ENCODE measurements at regions not wholly inside any gene's neighbourhood (a gene's known extent, or its start where the extent isn't known, plus 50 kb on each side); places are given as distances from the start of the nearest gene placed in this dataset.

GRCh38 chr3:94303897-94304296, 241.0 kb downstream of the NSUN3 start:
- no peak for TF ChIP-seq GATA3 (IDR thresholded peaks at IDR 0.05; ENCODE audit: low read depth, low read length)
- no peak for TF ChIP-seq GATA2 (IDR thresholded peaks at IDR 0.05; ENCODE audit: low read depth, low read length)
